T-helper 2 cell treated with Interferon-gamma antibody and Interleukin-4, amounts not matched to agents 5 μg/mL and 100 μg/mL, for 36 hours (primary cell): ENCODE measurements at regions not wholly inside any gene's neighbourhood (a gene's known extent, or its start where the extent isn't known, plus 50 kb on each side); places are given as distances from the start of the nearest gene placed in this dataset.

Experiments
- DNase-seq: peaks from one replicate; pipeline ENCODE4 v3.0.0; 2021; ENCODE audit warnings: low spot score
- H3K27ac Mint-ChIP-seq: one replicate; pipeline ENCODE4 v1.8.0; 2021; ENCODE audit warnings: mild to moderate bottlenecking, mixed read lengths
- H3K27me3 Mint-ChIP-seq: one replicate; pipeline ENCODE4 v1.8.0; 2021; ENCODE audit warnings: low read depth, mixed read lengths
- H3K36me3 Mint-ChIP-seq: one replicate; pipeline ENCODE4 v1.8.0; 2021; ENCODE audit warnings: low read depth, mixed read lengths
- H3K4me1 Mint-ChIP-seq: one replicate; pipeline ENCODE4 v1.8.0; 2021; ENCODE audit warnings: low read depth, mixed read lengths
- H3K4me3 Mint-ChIP-seq: one replicate; pipeline ENCODE4 v1.8.0; 2022; ENCODE audit warnings: mild to moderate bottlenecking, moderate library complexity, mixed read lengths
- H3K9me3 Mint-ChIP-seq: one replicate; pipeline ENCODE4 v1.8.0; 2021; ENCODE audit warnings: mixed read lengths

DNA sequence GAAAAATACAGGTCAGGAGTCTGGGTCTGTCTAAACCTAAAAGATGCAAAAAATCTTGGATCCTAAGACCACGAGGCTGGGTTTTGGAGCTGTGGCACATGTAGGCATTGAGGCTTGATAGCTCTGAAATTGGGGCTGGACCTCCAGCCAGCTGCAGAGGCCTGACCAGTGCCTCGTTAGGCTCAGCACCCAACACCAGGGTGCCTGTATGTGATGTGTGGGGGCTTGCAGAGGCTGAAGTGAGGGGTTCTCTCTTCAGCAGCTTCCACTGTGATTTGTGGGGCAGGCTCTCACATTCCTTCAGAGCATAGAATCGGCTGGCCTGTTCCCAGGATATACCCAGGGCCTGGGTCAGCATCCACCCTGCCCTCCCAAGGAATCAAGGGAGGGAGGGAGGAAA, 247.8 kb downstream of the BUB3 start:
- no peak overlapping the region for H3K27ac Mint-ChIP-seq
- no peak overlapping the region for H3K4me3 Mint-ChIP-seq
- H3K9me3 Mint-ChIP-seq = peaks cover 12% of the 10 kb centered on the region
- H3K4me1 Mint-ChIP-seq = no peaks in the 10 kb centered on the region
- H3K27me3 Mint-ChIP-seq = peaks cover 3% of the 10 kb centered on the region
- H3K36me3 Mint-ChIP-seq = no peaks in the 10 kb centered on the region
- no peak for DNase-seq

DNA sequence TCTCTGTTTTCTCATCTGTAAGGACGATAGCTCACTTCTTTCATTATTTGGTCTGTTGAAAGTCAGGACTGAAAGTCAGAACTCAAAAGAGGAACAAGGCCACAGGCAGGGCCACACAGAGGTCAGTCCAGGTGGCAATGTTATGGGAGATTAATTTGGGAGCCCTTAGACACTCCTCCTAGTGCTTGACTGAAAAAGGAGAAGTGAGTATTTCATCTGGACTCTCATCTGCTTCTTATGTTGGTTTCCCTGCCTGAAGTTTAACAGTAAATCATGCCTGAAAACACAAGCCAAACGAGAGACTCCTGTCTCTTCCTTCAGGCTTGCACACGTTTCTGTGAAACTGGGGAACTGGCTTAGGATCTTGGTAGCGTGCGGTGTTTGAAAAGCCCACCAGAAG, 248.5 kb downstream of the BUB3 start:
- Mint-ChIP-seq H3K9me3 (peaks cover 12% of the 10 kb centered on the region), H3K27ac (no peak overlapping the region)

DNA sequence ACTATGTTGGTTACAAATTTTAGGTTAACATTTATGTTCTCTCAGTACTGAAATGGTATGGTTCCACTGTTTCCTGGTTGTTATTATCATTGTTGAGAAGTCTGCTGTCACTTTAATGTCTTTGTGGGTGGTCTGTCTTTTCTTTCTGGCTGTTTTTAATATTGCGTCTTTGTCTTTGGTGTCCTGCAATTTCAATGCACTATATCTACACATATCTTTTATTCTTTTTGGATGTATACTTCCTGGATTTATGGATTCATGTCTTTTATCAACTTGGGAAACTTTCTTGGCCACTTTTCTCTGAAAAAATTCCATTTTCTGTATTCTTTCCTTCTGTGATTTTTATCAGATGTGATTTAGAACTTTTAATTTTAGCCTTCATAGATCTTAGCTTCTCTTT, 250.2 kb downstream of the BUB3 start:
- no peak for DNase-seq
- peaks cover 3% of the 10 kb centered on the region for H3K27me3 Mint-ChIP-seq
- no peak overlapping the region for H3K4me3 Mint-ChIP-seq
- H3K27ac Mint-ChIP-seq = no peak overlapping the region
- H3K9me3 Mint-ChIP-seq = peaks cover 12% of the 10 kb centered on the region
- H3K4me1 Mint-ChIP-seq = no peaks in the 10 kb centered on the region
- no peaks in the 10 kb centered on the region for H3K36me3 Mint-ChIP-seq

More for the DNA sequence above, 248.5 kb downstream of the BUB3 start:
- DNase-seq = no peak
- no peaks in the 10 kb centered on the region for H3K4me1 Mint-ChIP-seq
- H3K4me3 Mint-ChIP-seq = no peak overlapping the region
- no peaks in the 10 kb centered on the region for H3K36me3 Mint-ChIP-seq
- H3K27me3 Mint-ChIP-seq = peaks cover 3% of the 10 kb centered on the region

DNA sequence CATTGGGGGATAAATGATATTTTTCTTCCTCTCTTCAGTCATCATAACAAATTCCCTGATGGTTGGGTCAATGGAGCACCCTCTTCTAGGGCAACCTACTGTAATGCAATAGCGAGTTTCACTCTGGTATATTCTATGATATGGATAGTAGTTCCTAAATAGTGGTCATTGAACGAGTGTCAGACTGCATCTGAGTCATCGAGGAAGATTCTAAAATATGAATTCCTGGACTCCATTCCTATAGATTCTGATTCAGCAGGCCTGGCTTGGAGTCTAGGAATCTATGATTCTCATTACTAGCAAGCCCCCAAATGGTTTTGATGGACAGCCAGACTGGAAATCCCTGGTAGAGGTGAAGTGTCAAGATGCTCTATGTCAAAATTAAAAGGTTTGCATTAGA, 254.5 kb downstream of the BUB3 start:
- Mint-ChIP-seq H3K4me3 (no peak overlapping the region), H3K36me3 (no peaks in the 10 kb centered on the region), H3K27ac (no peak overlapping the region), H3K9me3 (peaks cover 12% of the 10 kb centered on the region), H3K27me3 (peaks cover 3% of the 10 kb centered on the region), H3K4me1 (no peaks in the 10 kb centered on the region)
- no peak for DNase-seq

- peaks cover 10% of the 10 kb centered on the region for H3K9me3 Mint-ChIP-seq
- DNase-seq = no peak
- peaks cover 3% of the 10 kb centered on the region for H3K27me3 Mint-ChIP-seq
- H3K27ac Mint-ChIP-seq = no peak overlapping the region
- H3K4me1 Mint-ChIP-seq = no peaks in the 10 kb centered on the region
- no peaks in the 10 kb centered on the region for H3K36me3 Mint-ChIP-seq
- H3K4me3 Mint-ChIP-seq = no peak overlapping the region
Measured at GRCh38 chr10:123409426-123409825, 255.2 kb downstream of the BUB3 start.

DNA sequence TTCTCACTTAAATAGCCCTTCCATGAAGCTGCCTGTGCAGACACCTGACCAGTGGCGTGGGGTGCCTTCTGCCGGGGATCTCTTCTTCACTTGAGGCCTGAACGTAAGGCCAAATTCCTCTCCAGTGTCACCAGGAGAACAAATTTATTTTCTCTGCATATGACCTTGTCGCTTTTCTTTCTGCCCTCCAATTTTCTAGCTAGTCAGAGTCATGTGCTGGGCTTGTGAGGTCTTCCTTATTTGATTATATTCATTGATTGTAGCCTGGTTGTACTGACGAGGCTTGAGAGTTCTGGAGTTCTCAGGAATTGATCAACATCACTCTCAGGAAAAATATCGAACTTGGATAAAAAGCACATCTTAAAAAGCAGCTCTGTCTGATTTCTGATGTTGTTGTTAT, 255.7 kb downstream of the BUB3 start:
- peaks cover 3% of the 10 kb centered on the region for H3K27me3 Mint-ChIP-seq
- no peak overlapping the region for H3K4me3 Mint-ChIP-seq
- no peak overlapping the region for H3K27ac Mint-ChIP-seq
- peaks cover 5% of the 10 kb centered on the region for H3K9me3 Mint-ChIP-seq
- DNase-seq = no peak
- no peaks in the 10 kb centered on the region for H3K4me1 Mint-ChIP-seq
- no peaks in the 10 kb centered on the region for H3K36me3 Mint-ChIP-seq

DNA sequence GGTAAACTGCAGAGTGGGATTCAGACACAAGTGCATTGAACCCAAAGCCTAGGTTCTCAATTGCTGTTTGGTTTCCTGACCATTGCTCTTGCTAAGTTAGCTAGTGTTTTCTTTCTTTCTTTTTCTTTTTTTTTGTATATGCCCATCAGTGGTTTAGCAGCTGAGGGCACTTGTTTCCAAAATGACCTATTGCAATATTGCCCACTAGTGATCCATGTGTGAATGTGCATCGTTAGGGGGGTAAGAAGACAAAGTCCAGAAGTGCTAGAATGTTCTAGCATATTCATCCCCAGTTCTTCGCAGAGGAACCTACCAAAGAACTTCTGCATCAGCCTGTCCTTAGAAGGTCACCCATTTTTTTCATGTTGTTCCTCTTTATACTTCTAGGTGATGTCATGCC, 252.8 kb upstream of the GPR26 start:
- Mint-ChIP-seq H3K27ac (no peak overlapping the region), H3K27me3 (no peaks in the 10 kb centered on the region), H3K4me3 (no peak overlapping the region), H3K9me3 (no peaks in the 10 kb centered on the region), H3K4me1 (no peaks in the 10 kb centered on the region), H3K36me3 (no peaks in the 10 kb centered on the region)
- no peak for DNase-seq

DNA sequence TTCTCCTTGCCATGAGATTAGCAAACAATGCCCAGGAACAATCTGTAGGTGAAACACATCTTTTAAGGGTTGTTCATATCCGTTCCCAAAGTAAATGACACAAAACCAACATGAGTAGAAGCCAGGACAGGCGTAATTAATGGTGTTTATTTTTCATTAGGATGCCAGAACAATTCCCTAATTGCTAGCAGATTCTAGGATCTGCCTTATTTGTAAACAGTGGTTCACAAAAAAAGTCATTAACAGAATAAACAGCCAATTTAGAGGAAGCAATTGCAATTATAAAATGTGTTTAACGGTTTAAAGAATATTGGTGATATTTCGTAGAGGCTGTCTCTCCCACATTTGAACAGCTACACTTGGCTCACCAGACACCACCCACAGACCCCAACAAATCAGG, 250.6 kb upstream of the GPR26 start:
- Mint-ChIP-seq H3K4me1 (no peaks in the 10 kb centered on the region), H3K9me3 (no peaks in the 10 kb centered on the region), H3K27me3 (no peaks in the 10 kb centered on the region), H3K4me3 (no peak overlapping the region), H3K36me3 (no peaks in the 10 kb centered on the region), H3K27ac (no peak overlapping the region)
- DNase-seq = no peak

- Mint-ChIP-seq H3K4me1 (no peaks in the 10 kb centered on the region), H3K36me3 (no peaks in the 10 kb centered on the region), H3K27me3 (no peaks in the 10 kb centered on the region), H3K27ac (no peak overlapping the region), H3K4me3 (no peak overlapping the region), H3K9me3 (no peaks in the 10 kb centered on the region)
- DNase-seq = no peak
Measured at GRCh38 chr10:123417414-123417813, 248.7 kb upstream of the GPR26 start.

DNA sequence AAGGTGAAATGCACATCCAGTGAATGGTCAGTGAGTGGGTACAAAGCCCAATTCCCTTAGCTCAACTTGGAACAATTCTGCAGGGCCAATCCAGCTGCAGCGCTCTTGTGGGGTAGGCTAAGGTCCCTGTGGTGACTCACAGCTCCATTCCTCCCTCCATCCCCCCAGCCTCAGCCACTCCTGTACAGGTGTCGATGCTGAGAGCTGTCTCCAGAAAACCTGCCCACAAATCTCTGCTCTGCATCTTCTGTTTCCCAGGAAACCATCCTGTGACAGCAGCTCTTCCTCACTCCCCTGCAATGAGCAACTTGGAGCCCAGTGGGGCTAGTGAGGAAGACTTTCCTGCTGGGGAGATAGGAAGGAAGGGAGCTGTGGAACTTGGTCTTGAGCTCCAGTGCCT, 244.7 kb upstream of the GPR26 start:
- no peak overlapping the region for H3K27ac Mint-ChIP-seq
- no peaks in the 10 kb centered on the region for H3K36me3 Mint-ChIP-seq
- H3K4me1 Mint-ChIP-seq = no peaks in the 10 kb centered on the region
- DNase-seq = no peak
- peaks cover 3% of the 10 kb centered on the region for H3K27me3 Mint-ChIP-seq
- H3K9me3 Mint-ChIP-seq = no peaks in the 10 kb centered on the region
- no peak overlapping the region for H3K4me3 Mint-ChIP-seq

- DNase-seq = no peak
- no peaks in the 10 kb centered on the region for H3K4me1 Mint-ChIP-seq
- no peak overlapping the region for H3K27ac Mint-ChIP-seq
- no peaks in the 10 kb centered on the region for H3K9me3 Mint-ChIP-seq
- peaks cover 3% of the 10 kb centered on the region for H3K27me3 Mint-ChIP-seq
- H3K36me3 Mint-ChIP-seq = no peaks in the 10 kb centered on the region
- no peak overlapping the region for H3K4me3 Mint-ChIP-seq
Measured at GRCh38 chr10:123422261-123422660, 243.9 kb upstream of the GPR26 start.

- no peak overlapping the region for H3K4me3 Mint-ChIP-seq
- no peaks in the 10 kb centered on the region for H3K36me3 Mint-ChIP-seq
- DNase-seq = no peak
- peaks cover 5% of the 10 kb centered on the region for H3K27me3 Mint-ChIP-seq
- no peaks in the 10 kb centered on the region for H3K4me1 Mint-ChIP-seq
- no peak overlapping the region for H3K27ac Mint-ChIP-seq
- H3K9me3 Mint-ChIP-seq = no peaks in the 10 kb centered on the region
Measured at GRCh38 chr10:123424537-123424936, 241.6 kb upstream of the GPR26 start.

- Mint-ChIP-seq H3K9me3 (no peaks in the 10 kb centered on the region), H3K27me3 (peaks cover 5% of the 10 kb centered on the region), H3K4me1 (no peaks in the 10 kb centered on the region), H3K27ac (no peak overlapping the region), H3K36me3 (no peaks in the 10 kb centered on the region), H3K4me3 (no peak overlapping the region)
- no peak for DNase-seq
Measured at GRCh38 chr10:123425680-123426079, 240.5 kb upstream of the GPR26 start.

GRCh38 chr10:123427165-123427786, 238.9 kb upstream of the GPR26 start:
- Mint-ChIP-seq H3K4me3 (no peak overlapping the region), H3K27me3 (peaks cover 5% of the 10 kb centered on the region), H3K36me3 (no peaks in the 10 kb centered on the region), H3K4me1 (no peaks in the 10 kb centered on the region), H3K9me3 (no peaks in the 10 kb centered on the region), H3K27ac (no peak overlapping the region)
- DNase-seq = no peak

GRCh38 chr10:123428391-123428790, 237.8 kb upstream of the GPR26 start:
- H3K36me3 Mint-ChIP-seq = no peaks in the 10 kb centered on the region
- no peak for DNase-seq
- no peaks in the 10 kb centered on the region for H3K9me3 Mint-ChIP-seq
- H3K27ac Mint-ChIP-seq = no peak overlapping the region
- no peak overlapping the region for H3K4me3 Mint-ChIP-seq
- peaks cover 5% of the 10 kb centered on the region for H3K27me3 Mint-ChIP-seq
- H3K4me1 Mint-ChIP-seq = no peaks in the 10 kb centered on the region
